IPS DF 19.7 (cell line): ENCODE measurements at regions not wholly inside any gene's neighbourhood (a gene's known extent, or its start where the extent isn't known, plus 50 kb on each side); places are given as distances from the start of the nearest gene placed in this dataset.
"Not testable (repeated sequence)": the region's sequence is repeated elsewhere in the genome, so short reads cannot be mapped to it uniquely, and the experiment has no call there.

Experiments
- DNase-seq: peaks from one replicate; pipeline ENCODE4 v3.0.0-alpha.2; 2013; ENCODE audit warnings: low read depth, low spot score

GRCh38 chr2:125698280-125698679, 957.7 kb upstream of the GYPC start:
- DNase-seq = no peak

GRCh38 chr2:125701070-125701469, 954.9 kb upstream of the GYPC start:
- no peak for DNase-seq

DNA sequence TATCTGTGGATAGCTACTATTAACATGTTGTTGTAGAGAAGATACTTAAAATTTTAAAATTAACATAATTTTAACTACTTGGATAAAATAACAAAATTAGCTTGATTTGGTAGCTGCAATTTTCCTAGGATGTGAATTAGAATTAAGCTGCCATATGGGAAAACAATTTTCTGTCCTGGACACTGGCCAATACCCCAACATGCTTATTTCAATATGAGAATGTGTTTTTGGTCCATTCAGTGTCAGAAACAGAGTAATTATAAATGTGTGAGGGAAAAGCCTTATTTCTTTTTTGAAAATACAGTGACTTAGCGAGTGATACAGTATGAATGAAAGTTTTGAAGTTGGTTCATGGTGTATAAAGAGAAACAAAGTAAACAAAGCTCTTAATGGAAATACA, 948.3 kb upstream of the GYPC start:
- DNase-seq = no peak

GRCh38 chr2:125710561-125710960, 945.4 kb upstream of the GYPC start:
- no peak for DNase-seq

- DNase-seq = no peak
Measured at GRCh38 chr2:125711075-125711474, 944.9 kb upstream of the GYPC start.

DNA sequence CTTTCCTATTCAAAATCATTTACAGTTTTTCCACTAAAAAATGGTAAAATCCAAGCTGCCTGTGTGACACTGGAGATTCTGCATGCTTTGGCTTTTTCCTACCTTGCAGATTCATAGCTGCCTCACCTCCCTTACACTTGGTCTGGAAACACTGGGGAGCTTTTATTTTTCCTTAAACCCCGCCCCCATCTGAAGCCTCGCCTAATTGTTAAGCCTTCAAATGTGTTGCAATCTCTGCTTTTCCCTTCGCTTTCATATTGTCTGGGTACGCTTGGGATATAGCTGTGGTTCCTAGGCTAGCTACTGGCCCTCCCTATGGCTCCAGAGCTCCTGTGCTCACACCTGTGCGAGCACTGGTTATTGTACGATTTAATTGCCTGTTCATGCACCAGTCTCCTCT, 942.4 kb upstream of the GYPC start:
- no peak for DNase-seq

DNA sequence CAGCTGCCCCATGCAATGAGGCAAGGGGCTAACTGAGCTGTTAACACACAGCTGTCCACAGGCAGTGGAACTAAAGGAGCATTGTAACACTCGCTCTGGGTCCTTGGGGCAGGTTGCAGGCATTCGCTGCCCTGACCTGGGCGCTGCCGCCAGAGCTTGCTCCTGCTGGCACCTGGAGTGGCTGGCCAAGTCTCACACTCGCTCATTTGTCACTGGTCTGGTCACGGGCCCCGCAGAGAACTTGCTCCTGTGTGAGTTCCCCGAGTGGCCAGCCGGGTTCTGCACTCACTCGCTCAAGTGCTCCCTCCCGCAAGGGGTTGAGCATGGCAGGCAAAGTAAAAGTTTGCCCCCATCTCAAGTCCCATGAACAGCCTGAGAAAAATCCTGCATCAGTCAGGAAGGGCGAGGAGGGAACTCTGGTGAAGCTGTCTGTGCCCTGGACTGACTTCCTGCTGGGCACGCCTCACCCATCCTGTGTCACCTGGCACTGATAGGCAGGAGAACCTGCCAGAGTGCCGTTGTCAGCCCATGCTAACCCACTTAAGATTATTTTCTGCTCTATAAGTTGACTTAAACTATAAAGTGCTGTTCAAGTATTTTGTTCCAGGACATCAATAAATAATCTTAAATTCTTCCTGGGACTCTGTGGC, 934.8 kb upstream of the GYPC start:
- no peak for DNase-seq

DNA sequence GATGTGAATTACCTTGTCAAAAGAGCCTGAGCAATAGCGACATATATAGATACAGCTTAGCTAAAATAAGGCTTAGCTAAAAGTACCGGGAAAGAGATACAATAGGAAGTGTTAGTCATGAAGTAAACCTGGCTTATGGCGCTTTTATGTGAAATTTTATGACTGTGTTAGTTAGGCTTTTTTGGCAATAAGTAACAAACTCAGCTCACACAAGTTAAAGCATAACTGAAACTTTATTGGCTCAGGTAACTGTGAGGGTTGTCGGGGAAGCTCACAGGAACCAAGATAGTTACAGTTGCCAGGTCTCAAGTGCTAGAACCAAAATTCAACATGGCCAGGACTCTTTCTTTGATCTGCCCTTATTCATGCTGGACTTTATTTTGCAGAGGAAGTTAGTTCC, 925.0 kb upstream of the GYPC start:
- no peak for DNase-seq

DNA sequence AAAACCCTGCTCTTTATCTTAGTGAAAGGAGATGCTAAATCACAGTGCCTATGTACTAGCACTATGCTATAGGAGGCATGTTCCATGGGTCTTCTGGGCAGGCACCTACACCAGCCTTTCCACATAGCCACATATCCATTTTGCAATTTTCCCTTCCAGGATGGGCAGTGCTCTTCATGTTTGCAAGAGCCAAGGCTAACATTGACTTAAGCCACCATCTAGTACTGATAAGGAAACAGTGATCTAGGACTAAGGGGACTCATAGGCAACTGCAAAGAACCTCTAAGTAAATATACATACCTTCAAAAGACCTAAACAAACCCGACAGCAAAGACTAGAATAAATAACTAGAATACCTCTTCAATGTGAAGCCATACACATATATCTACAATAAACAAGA, 919.7 kb upstream of the GYPC start:
- DNase-seq = no peak

GRCh38 chr2:125745514-125745913, 910.4 kb upstream of the GYPC start:
- DNase-seq = peak; percentile 12

- no peak for DNase-seq
Measured at GRCh38 chr2:125746321-125747164, 909.4 kb upstream of the GYPC start.

DNA sequence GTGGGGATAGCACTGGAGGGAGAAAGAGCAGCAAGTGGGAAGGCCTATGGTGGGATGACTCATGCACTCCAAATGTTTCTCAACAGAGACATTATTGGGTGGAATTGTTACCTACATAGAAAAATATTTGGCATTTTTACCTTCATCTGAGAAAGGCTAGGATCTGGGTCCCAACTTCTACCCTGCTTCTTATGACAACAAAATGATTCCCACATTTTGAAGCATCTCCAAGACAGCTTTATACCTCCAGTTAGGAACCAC, 908.9 kb upstream of the GYPC start:
- DNase-seq = no peak

- DNase-seq = no peak
Measured at GRCh38 chr2:125756431-125756830, 899.5 kb upstream of the GYPC start.

- DNase-seq = no peak
Measured at GRCh38 chr2:125796784-125797183, 859.2 kb upstream of the GYPC start.

DNA sequence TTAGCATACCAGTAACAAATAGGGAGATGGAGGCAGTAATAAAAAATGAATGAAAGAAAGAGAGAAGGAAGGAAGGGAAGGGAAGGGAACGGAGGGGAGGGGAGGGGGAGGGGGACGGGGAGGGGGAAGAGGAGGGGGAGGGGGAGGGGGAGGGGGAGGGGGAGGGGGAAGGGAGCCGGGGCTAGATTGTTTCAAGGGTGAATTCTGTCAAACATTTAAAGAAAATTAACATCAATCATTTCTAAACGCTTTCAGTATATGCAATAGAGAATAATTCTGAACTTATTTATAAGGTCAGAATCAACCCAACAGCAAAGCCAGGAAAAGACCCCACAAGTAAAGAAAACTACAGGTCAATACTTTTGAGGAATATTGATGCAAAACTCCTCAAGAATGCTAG, 858.8 kb upstream of the GYPC start:
- no peak for DNase-seq

- DNase-seq = no peak
Measured at GRCh38 chr2:125822746-125823145, 833.2 kb upstream of the GYPC start.

- not testable (repeated sequence) for DNase-seq
Measured at GRCh38 chr2:125825781-125826180, 830.2 kb upstream of the GYPC start.

GRCh38 chr2:125837128-125837527, 818.8 kb upstream of the GYPC start:
- DNase-seq = no peak

- DNase-seq = no peak
Measured at GRCh38 chr2:125837611-125838010, 818.3 kb upstream of the GYPC start.

DNA sequence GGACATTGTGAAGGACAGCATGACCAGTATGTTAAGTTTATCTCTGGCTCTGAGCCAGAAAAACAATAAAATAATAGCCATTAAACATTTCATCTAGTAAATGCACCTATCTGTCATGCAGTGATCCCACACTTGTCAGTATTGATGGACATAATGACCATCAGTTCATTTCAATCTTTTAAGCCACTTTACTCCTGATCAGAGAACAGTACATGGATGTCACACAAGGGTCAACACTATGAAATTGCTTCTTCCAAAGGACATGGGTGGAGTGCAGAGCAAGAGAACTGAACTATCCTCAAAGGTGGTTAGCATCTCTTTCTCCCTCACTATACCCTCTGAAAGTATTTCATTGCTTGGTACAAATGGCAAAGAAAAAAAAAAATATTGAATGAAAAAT, 816.0 kb upstream of the GYPC start:
- no peak for DNase-seq

- no peak for DNase-seq
Measured at GRCh38 chr2:125842041-125842440, 813.9 kb upstream of the GYPC start.

- DNase-seq = no peak
Measured at GRCh38 chr2:125850541-125850940, 805.4 kb upstream of the GYPC start.

DNA sequence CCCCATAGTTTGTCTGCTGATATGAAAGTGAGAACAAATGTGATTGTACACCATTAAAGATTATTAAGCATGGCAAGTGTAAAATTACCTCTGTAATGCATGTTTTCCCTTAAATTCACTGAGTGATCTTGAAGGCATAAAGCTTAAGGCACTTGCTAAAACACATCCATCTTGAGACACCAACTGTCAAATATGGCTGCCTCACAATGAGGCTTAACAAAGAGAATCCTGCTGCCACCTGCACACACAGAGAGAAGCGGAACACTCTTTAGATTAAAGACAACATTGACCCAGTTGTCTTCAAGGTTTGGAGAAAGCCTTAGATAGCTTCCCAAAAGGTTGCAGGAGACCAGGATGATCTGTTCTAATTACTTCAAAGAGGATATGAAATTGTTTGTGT, 803.6 kb upstream of the GYPC start:
- no peak for DNase-seq

- DNase-seq = no peak
Measured at GRCh38 chr2:125853626-125854025, 802.3 kb upstream of the GYPC start.
